ENCODE measurements at regions not wholly inside any gene's neighbourhood (a gene's known extent, or its start where the extent isn't known, plus 50 kb on each side); places are given as distances from the start of the nearest gene placed in this dataset.
A peak's percentile ranks its signal among the peaks of the same experiment; 100 is the strongest.

DNA sequence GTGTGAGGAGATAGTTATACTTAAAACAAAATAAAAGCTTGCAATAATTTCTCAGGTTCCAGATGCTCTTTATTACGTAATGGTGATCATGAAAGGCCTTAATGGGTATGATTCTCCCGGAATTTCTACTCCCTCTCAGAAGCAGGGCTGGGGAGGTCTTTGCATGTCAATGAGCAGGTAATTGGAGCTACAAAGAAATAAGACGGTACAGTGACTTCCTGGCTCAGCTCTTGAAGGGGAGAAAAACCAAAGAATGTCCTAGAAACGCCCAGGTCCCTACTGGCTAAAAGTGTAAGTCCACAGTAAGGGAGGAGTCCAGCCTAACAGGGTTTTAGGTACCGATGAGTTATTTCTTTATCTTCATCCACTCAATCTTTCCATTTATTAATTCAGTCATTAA, 390.9 kb downstream of the TMEM114 start:
- Mint-ChIP-seq H3K36me3 (ENCODE audit: low read depth, unreplicated experiment) (peaks cover 5% of the 10 kb centered on the region), H3K9me3 (ENCODE audit: unreplicated experiment) (peaks cover 6% of the 10 kb centered on the region), H3K4me1 (ENCODE audit: unreplicated experiment) (no peaks in the 10 kb centered on the region), H3K4me3 (ENCODE audit: unreplicated experiment) (no peak overlapping the region), H3K27me3 (ENCODE audit: unreplicated experiment) (no peaks in the 10 kb centered on the region), H3K27ac (ENCODE audit: unreplicated experiment) (no peak overlapping the region)
- DNase-seq (ENCODE audit: low spot score), result no peak
- TF ChIP-seq, protein P1, sequence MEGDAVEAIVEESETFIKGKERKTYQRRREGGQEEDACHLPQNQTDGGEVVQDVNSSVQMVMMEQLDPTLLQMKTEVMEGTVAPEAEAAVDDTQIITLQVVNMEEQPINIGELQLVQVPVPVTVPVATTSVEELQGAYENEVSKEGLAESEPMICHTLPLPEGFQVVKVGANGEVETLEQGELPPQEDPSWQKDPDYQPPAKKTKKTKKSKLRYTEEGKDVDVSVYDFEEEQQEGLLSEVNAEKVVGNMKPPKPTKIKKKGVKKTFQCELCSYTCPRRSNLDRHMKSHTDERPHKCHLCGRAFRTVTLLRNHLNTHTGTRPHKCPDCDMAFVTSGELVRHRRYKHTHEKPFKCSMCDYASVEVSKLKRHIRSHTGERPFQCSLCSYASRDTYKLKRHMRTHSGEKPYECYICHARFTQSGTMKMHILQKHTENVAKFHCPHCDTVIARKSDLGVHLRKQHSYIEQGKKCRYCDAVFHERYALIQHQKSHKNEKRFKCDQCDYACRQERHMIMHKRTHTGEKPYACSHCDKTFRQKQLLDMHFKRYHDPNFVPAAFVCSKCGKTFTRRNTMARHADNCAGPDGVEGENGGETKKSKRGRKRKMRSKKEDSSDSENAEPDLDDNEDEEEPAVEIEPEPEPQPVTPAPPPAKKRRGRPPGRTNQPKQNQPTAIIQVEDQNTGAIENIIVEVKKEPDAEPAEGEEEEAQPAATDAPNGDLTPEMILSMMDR (IDR thresholded peaks at IDR 0.05; ENCODE audit: unreplicated experiment), result no peak

DNA sequence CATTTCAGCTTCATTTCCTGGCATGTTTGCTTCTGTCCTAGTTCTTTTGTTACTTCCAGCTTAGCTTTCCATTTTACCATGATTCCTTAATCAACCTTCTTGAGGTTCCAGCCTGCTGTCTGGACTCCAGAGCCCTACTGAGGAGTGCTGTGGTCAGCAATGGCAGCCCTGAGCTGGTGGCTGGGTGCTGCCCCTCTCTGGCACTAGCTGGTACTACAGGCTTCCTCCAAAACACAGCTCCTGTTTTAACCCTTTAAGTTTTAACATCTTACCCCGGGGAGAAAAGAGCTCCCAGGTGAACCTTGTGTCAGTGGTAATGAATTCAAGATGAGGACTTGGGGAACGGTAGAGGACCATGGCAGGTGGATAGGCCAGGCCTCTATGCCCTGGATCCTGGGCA, 395.5 kb downstream of the TMEM114 start:
- Mint-ChIP-seq H3K9me3 (ENCODE audit: unreplicated experiment) (no peaks in the 10 kb centered on the region), H3K36me3 (ENCODE audit: low read depth, unreplicated experiment) (no peaks in the 10 kb centered on the region), H3K27ac (ENCODE audit: unreplicated experiment) (no peak overlapping the region), H3K4me1 (ENCODE audit: unreplicated experiment) (no peaks in the 10 kb centered on the region), H3K27me3 (ENCODE audit: unreplicated experiment) (no peaks in the 10 kb centered on the region), H3K4me3 (ENCODE audit: unreplicated experiment) (no peak overlapping the region)
- TF ChIP-seq, protein P1 (IDR thresholded peaks at IDR 0.05; ENCODE audit: unreplicated experiment), result peak; percentile 48
- DNase-seq (ENCODE audit: low spot score), result peak; percentile 56

DNA sequence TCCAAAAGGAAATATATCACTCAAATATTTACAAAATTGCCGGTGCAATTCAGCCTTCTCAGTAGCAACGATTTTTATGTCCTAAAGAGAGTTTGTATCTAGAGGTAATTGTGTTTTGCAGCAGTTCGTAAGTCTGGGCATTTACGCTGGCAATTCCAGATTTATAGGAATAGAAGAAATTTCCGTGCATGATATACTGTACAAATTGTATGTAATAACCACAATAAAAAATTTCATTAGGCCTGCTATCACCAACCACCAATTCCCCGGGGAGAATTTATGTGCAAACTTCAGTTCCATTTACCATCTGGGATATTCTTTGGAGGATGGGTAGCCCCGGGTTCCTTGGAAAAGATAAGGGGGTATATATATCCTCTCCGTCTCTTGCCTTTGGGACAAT, 401.5 kb downstream of the TMEM114 start:
- Mint-ChIP-seq H3K27me3 (ENCODE audit: unreplicated experiment) (no peaks in the 10 kb centered on the region), H3K4me3 (ENCODE audit: unreplicated experiment) (no peak overlapping the region), H3K36me3 (ENCODE audit: low read depth, unreplicated experiment) (no peaks in the 10 kb centered on the region), H3K4me1 (ENCODE audit: unreplicated experiment) (no peaks in the 10 kb centered on the region), H3K9me3 (ENCODE audit: unreplicated experiment) (no peaks in the 10 kb centered on the region), H3K27ac (ENCODE audit: unreplicated experiment) (no peak overlapping the region)
- DNase-seq (ENCODE audit: low spot score), result no peak
- TF ChIP-seq, protein P1 (IDR thresholded peaks at IDR 0.05; ENCODE audit: unreplicated experiment), result no peak

DNA sequence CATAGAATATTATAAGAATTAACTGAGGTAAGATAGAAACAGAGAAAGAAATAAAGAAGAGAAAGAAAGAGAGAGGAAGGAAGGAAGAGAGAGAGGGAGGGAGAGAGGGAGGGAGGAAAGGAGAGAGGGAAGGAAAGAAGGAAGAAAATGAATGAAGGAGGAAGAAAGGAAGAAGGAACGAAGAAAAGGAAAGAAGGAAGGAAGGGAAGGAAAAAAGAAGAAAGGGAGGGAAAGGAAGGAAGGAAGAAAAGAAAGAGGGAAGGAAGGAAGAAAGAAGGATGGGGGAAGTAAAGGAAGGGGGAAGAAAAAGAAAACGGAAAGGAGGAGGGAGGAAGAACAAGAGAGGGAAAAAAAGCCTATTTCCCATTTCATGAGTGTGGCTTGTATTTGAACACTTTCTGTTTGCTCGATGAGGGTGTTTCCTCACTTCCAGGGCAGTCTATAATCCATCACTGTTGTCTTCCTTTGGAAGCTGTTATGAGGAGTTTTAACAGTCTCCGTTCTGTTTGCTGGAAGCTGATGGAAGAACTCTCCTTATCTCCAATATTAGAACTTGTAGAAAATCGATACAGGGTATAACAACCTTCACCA, 402.4 kb downstream of the TMEM114 start:
- H3K27me3 Mint-ChIP-seq (ENCODE audit: unreplicated experiment), result no peaks in the 10 kb centered on the region
- no peak for DNase-seq (ENCODE audit: low spot score)
- H3K9me3 Mint-ChIP-seq (ENCODE audit: unreplicated experiment), result no peaks in the 10 kb centered on the region
- TF ChIP-seq, protein P1 (IDR thresholded peaks at IDR 0.05; ENCODE audit: unreplicated experiment), result no peak
- H3K27ac Mint-ChIP-seq (ENCODE audit: unreplicated experiment), result no peak overlapping the region
- no peak overlapping the region for H3K4me3 Mint-ChIP-seq (ENCODE audit: unreplicated experiment)
- H3K4me1 Mint-ChIP-seq (ENCODE audit: unreplicated experiment), result no peaks in the 10 kb centered on the region
- no peaks in the 10 kb centered on the region for H3K36me3 Mint-ChIP-seq (ENCODE audit: low read depth, unreplicated experiment)

DNA sequence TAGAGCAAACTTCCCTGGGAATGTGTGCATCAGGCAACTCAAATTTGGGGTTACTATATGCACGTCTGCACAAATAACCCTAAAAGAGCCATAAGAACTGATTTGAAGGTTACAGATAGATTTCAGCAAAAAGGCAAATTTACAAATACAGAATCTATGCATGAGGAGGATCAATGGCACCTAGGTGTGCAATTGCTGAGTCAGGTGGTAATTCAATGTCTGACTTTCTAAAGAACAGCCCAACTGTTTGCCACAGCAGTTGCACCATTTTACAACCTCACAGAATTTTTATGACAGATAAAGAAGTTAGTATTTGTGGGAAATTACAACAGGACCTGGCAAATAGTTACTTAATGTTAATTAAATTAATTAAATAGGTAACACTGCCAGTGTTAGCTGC, 405.5 kb downstream of the TMEM114 start:
- Mint-ChIP-seq H3K27ac (ENCODE audit: unreplicated experiment) (no peak overlapping the region), H3K36me3 (ENCODE audit: low read depth, unreplicated experiment) (no peaks in the 10 kb centered on the region), H3K4me3 (ENCODE audit: unreplicated experiment) (no peak overlapping the region), H3K27me3 (ENCODE audit: unreplicated experiment) (no peaks in the 10 kb centered on the region), H3K4me1 (ENCODE audit: unreplicated experiment) (no peaks in the 10 kb centered on the region), H3K9me3 (ENCODE audit: unreplicated experiment) (no peaks in the 10 kb centered on the region)
- DNase-seq (ENCODE audit: low spot score), result no peak
- TF ChIP-seq, protein P1 (IDR thresholded peaks at IDR 0.05; ENCODE audit: unreplicated experiment), result no peak

All from endothelial cell (in vitro differentiated cells).